Upper lobe of left lung (tissue), 4 donors: ENCODE measurements at regions not wholly inside any gene's neighbourhood (a gene's known extent, or its start where the extent isn't known, plus 50 kb on each side); places are given as distances from the start of the nearest gene placed in this dataset.

ENCODE experiments used
- EP300 ChIP-seq, 4 donors: sonication (generic); formaldehyde crosslinking; IDR thresholded peaks; one replicate each; pipeline ENCODE4 v1.5.1; 2017; ENCODE audit warnings: antibody characterized with exemption in 4 of 4, control low read depth in 2 of 4
- POLR2A ChIP-seq, 4 donors: fragments of 450-650 bp; IDR thresholded peaks; one replicate each; pipeline ENCODE4 v1.5.1; 2016 to 2017; ENCODE audit warnings: antibody characterized with exemption in 4 of 4, mild to moderate bottlenecking in 2 of 4
- POLR2AphosphoS5 ChIP-seq, 2 donors: sonication (generic); formaldehyde crosslinking; IDR thresholded peaks; one replicate each; pipeline ENCODE4 v1.5.1; 2017; ENCODE audit warnings: antibody characterized with exemption in 2 of 2
- TF ChIP-seq, protein P1 (sequence below), 6 experiments: fragments of 450-650 bp in 4 of 6; fragments of 200-600 bp in 2 of 6; sonication (generic) in 2 of 6; IDR thresholded peaks; one replicate each; pipeline ENCODE4 v1.5.1; 2016 to 2019; ENCODE audit warnings: antibody characterized with exemption in 6 of 6

DNA sequence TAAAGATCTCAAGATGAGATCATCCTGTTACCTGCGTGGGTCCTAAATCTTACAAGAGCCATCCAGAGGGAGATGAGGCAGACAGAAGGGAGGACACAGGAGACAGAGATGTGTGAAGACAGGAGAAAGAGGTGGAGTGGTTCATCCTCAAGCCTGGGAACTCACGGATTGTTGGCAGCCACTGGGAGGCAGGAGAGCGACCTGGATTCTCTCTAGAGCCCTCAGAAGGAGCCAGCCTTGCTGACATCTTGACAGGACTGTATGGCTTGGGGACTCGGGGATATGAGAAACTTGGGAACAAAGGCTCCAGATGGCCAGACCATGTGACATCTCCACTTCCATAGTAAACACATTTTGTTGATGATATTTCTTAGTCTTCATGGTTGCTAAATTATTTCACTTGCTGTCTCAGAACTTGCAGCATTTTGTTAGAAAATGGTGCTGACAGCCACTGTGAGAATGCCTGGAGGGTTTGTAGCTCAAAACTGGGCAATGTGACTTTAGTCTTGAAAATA is 57.8 kb upstream of the MC2R start:
- TF ChIP-seq, protein P1, sequence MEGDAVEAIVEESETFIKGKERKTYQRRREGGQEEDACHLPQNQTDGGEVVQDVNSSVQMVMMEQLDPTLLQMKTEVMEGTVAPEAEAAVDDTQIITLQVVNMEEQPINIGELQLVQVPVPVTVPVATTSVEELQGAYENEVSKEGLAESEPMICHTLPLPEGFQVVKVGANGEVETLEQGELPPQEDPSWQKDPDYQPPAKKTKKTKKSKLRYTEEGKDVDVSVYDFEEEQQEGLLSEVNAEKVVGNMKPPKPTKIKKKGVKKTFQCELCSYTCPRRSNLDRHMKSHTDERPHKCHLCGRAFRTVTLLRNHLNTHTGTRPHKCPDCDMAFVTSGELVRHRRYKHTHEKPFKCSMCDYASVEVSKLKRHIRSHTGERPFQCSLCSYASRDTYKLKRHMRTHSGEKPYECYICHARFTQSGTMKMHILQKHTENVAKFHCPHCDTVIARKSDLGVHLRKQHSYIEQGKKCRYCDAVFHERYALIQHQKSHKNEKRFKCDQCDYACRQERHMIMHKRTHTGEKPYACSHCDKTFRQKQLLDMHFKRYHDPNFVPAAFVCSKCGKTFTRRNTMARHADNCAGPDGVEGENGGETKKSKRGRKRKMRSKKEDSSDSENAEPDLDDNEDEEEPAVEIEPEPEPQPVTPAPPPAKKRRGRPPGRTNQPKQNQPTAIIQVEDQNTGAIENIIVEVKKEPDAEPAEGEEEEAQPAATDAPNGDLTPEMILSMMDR (IDR thresholded peaks at IDR 0.05), result no peak
- no peak for TF ChIP-seq POLR2A (IDR thresholded peaks at IDR 0.05)
- no peak for TF ChIP-seq EP300 (IDR thresholded peaks at IDR 0.05)
- no peak for TF ChIP-seq POLR2AphosphoS5 (IDR thresholded peaks at IDR 0.05)
